GM23338 (cell line): ENCODE measurements at regions not wholly inside any gene's neighbourhood (a gene's known extent, or its start where the extent isn't known, plus 50 kb on each side); places are given as distances from the start of the nearest gene placed in this dataset.

Experiments used
- ATAC-seq: fragments of 200-7000 bp; cut with Tn5 transposase; 3 replicates; pipeline ENCODE4 v1.9.1; 2020
- DNase-seq: peaks from one replicate; pipeline ENCODE4 v3.0.0-alpha.2; 2015; ENCODE audit warnings: low spot score
- H2AFZ ChIP-seq: fragments of 200-600 bp; sonication (generic); 2 replicates; pipeline ENCODE4 v1.8.0; 2016; ENCODE audit warnings: antibody characterized with exemption, mild to moderate bottlenecking, moderate library complexity
- H3F3A ChIP-seq: fragments of 200-600 bp; sonication (generic); replicated peaks from 2 replicates; pipeline ENCODE4 v1.8.0; 2017; ENCODE audit warnings: antibody characterized with exemption, mixed run types, low read depth
- H3K27ac ChIP-seq: fragments of 200-600 bp; sonication (generic); 2 replicates; pipeline ENCODE4 v1.6.1; 2016; ENCODE audit warnings: low read depth
- H3K27me3 ChIP-seq: fragments of 200-600 bp; sonication (generic); 2 replicates; pipeline ENCODE4 v1.8.0; 2016; ENCODE audit warnings: mild to moderate bottlenecking, mixed run types, moderate library complexity; ENCODE audit not compliant: insufficient read depth
- H3K36me3 ChIP-seq: fragments of 200-600 bp; sonication (generic); 2 replicates; pipeline ENCODE4 v1.8.0; 2016; ENCODE audit warnings: mild to moderate bottlenecking; ENCODE audit not compliant: insufficient read depth
- H3K4me1 ChIP-seq: fragments of 200-600 bp; sonication (generic); 2 replicates; pipeline ENCODE4 v1.8.0; 2016; ENCODE audit warnings: mild to moderate bottlenecking, moderate library complexity; ENCODE audit not compliant: insufficient read depth
- H3K4me2 ChIP-seq: fragments of 200-600 bp; sonication (generic); 2 replicates; pipeline ENCODE4 v1.7.1; 2017; ENCODE audit warnings: mixed run types
- H3K4me3 ChIP-seq: fragments of 200-600 bp; sonication (generic); 2 replicates; pipeline ENCODE4 v1.6.1; 2016; ENCODE audit warnings: mixed run types
- H3K79me2 ChIP-seq: fragments of 200-600 bp; sonication (generic); replicated peaks from 2 replicates; pipeline ENCODE4 v1.8.0; 2017; ENCODE audit warnings: mild to moderate bottlenecking; ENCODE audit not compliant: insufficient read depth
- H3K9me2 ChIP-seq: fragments of 200-600 bp; sonication (generic); 2 replicates; pipeline ENCODE4 v1.8.0; 2017; ENCODE audit not compliant: insufficient read depth
- H4K20me1 ChIP-seq: fragments of 200-600 bp; sonication (generic); replicated peaks from 2 replicates; pipeline ENCODE4 v1.8.0; 2017; ENCODE audit warnings: mild to moderate bottlenecking; ENCODE audit not compliant: insufficient read depth
- H3K27ac Mint-ChIP-seq: 2 replicates; pipeline ENCODE4 v1.8.0; 2020; ENCODE audit warnings: inconsistent platforms, mild to moderate bottlenecking, moderate library complexity, mixed read lengths
- H3K27me3 Mint-ChIP-seq: 3 replicates; pipeline ENCODE4 v1.8.0; 2022; ENCODE audit warnings: low read depth, mild to moderate bottlenecking, moderate library complexity, mixed read lengths, inconsistent platforms; ENCODE audit not compliant: insufficient read depth, poor library complexity
- H3K36me3 Mint-ChIP-seq: 3 replicates; pipeline ENCODE4 v1.8.0; 2021; ENCODE audit warnings: low read depth, mild to moderate bottlenecking, inconsistent platforms, moderate library complexity, mixed read lengths
- H3K4me1 Mint-ChIP-seq: 3 replicates; pipeline ENCODE4 v1.8.0; 2020; ENCODE audit warnings: mild to moderate bottlenecking, inconsistent platforms, mixed read lengths
- H3K4me3 Mint-ChIP-seq: 3 replicates; pipeline ENCODE4 v1.8.0; 2021; ENCODE audit warnings: moderate library complexity, mild to moderate bottlenecking, inconsistent platforms, mixed read lengths
- H3K9me3 Mint-ChIP-seq: 3 replicates; pipeline ENCODE4 v1.8.0; 2020; ENCODE audit warnings: moderate library complexity, mild to moderate bottlenecking, inconsistent platforms, mixed read lengths
- CREB1 ChIP-seq: fragments of 250-450 bp; sonication (Bioruptor Pico); IDR thresholded peaks from 2 replicates; pipeline ENCODE4 v1.5.0; 2020; ENCODE audit warnings: low read depth, mild to moderate bottlenecking, moderate library complexity
- ETS1 ChIP-seq: IDR thresholded peaks from 2 replicates; pipeline ENCODE4 v1.6.1; 2016; ENCODE audit warnings: antibody characterized with exemption
- EZH2phosphoT487 ChIP-seq: fragments of 200-600 bp; sonication (generic); IDR thresholded peaks from one replicate; pipeline ENCODE4 v1.8.1; 2018; ENCODE audit warnings: antibody characterized with exemption; ENCODE audit not compliant: unreplicated experiment
- NANOG ChIP-seq: IDR thresholded peaks from 2 replicates; pipeline ENCODE4 v1.6.1; 2016; ENCODE audit warnings: antibody characterized with exemption, borderline replicate concordance
- STAT1 ChIP-seq: IDR thresholded peaks from one replicate; pipeline ENCODE4 v1.6.1; 2016; ENCODE audit warnings: antibody characterized with exemption; ENCODE audit not compliant: unreplicated experiment
- ZNF462 ChIP-seq: fragments of 250-450 bp; sonication (Bioruptor Pico); IDR thresholded peaks from 2 replicates; pipeline ENCODE4 v1.5.0; 2020; ENCODE audit warnings: mild to moderate bottlenecking, moderate library complexity

GRCh38 chr2:57617318-57617717 is 429.3 kb upstream of the VRK2 start (continued):
- TF ChIP-seq ZNF462 (CRISPR knock-in tag) (no peak), STAT1 (no peak), EZH2phosphoT487 (no peak), NANOG (no peak), CREB1 (CRISPR knock-in tag) (no peak)

DNA sequence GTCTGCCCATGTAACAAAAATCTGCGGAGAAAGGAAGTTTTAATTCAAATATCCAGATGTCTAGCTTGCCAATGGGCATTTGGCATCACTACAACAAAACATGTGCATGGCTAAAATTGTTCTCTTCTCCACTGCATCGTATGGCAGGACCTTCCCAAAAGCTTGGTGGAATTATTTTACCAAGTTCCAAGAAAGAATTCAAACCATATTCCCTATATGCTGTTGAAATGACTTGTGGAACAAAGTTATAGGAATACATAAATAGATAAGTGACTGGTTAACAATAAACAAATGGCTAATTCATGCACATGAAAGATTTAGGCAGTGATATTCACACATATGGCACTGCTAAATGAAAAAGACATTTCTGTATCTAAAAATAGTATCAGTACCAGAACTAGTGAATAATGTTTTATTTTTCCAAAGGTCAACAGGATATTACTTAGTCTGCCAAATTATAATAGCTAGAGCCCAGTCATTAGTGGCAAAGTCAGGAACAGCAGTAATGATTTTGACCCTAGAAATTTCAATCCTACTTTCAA is 425.4 kb upstream of the VRK2 start:
- Mint-ChIP-seq H3K36me3 (no peaks in the 10 kb centered on the region), H3K27me3 (no peaks in the 10 kb centered on the region), H3K4me3 (no peak overlapping the region), H3K9me3 (no peaks in the 10 kb centered on the region), H3K27ac (no peak overlapping the region; the same call in none of the 2 replicates), H3K4me1 (peaks cover 22% of the 10 kb centered on the region)
- Histone ChIP-seq H3K4me2 (no peak overlapping the region), H3K27me3 (no peaks in the 10 kb centered on the region), H2AFZ (no peak overlapping the region), H3K9me2 (no peaks in the 10 kb centered on the region), H3K36me3 (no peaks in the 10 kb centered on the region), H4K20me1 (no peaks in the 10 kb centered on the region), H3F3A (no peaks in the 10 kb centered on the region), H3K4me1 (peaks cover 17% of the 10 kb centered on the region), H3K27ac (no peak overlapping the region), H3K4me3 (no peak overlapping the region), H3K79me2 (no peaks in the 10 kb centered on the region)
- ATAC-seq (no peak), DNase-seq (no peak)
- no peak for TF ChIP-seq ETS1
- no peak for TF ChIP-seq NANOG
- TF ChIP-seq ZNF462 (CRISPR knock-in tag), result no peak
